SK-N-SH (cell line): ENCODE measurements at regions not wholly inside any gene's neighbourhood (a gene's known extent, or its start where the extent isn't known, plus 50 kb on each side); places are given as distances from the start of the nearest gene placed in this dataset.

Source experiments
- CTCF ChIA-PET: fragments of 300-600, 350-600 bp; formaldehyde crosslinking; extraction: SDS; loops from one replicate; lab custom pipeline; 2021; lab: Yijun Ruan, JAX
- POLR2A ChIA-PET: fragments of 350-600 bp; sonication (Branson Sonifier 250); formaldehyde crosslinking; extraction: SDS; loops from one replicate; lab custom pipeline; 2020; ENCODE audit warnings: antibody characterized with exemption, inconsistent platforms; lab: Yijun Ruan, JAX
- DNase-seq: peaks from one replicate; pipeline ENCODE4 v3.0.0; 2012
- H2AFZ ChIP-seq: fragments of 200-600 bp; sonication (generic); 2 replicates; pipeline ENCODE4 v1.8.1; 2016; ENCODE audit warnings: antibody characterized with exemption, mild to moderate bottlenecking, low read depth
- H3F3A ChIP-seq: fragments of 200-600 bp; sonication (generic); replicated peaks from 2 replicates; pipeline ENCODE3; 2016; ENCODE audit warnings: antibody characterized with exemption, mild to moderate bottlenecking; ENCODE audit not compliant: insufficient read depth
- H3K27ac ChIP-seq, 2 experiments: fragments of 200-500 bp in 1 of 2; fragments of 200-600 bp in 1 of 2; sonication (Bioruptor generic) in 1 of 2; sonication (generic), shearing (Covaris generic) in 1 of 2; 2 replicates each; pipeline versions ENCODE4 v1.5.1 to v1.6.1; 2014 to 2016; ENCODE audit warnings: low read depth in 2 of 2, inconsistent platforms in 1 of 2, low read length in 1 of 2, mild to moderate bottlenecking in 1 of 2, mixed read lengths in 1 of 2
- H3K27me3 ChIP-seq: fragments of 200-600 bp; sonication (generic), shearing (Covaris generic); 2 replicates; pipeline ENCODE4 v1.6.1; 2016; ENCODE audit warnings: mixed run types; ENCODE audit not compliant: insufficient read depth
- H3K36me3 ChIP-seq, 2 experiments: fragments of 200-500 bp in 1 of 2; fragments of 200-600 bp in 1 of 2; sonication (Bioruptor generic) in 1 of 2; sonication (generic) in 1 of 2; replicated peaks in 1 of 2; 2 replicates each; pipeline versions ENCODE3 to v1.5.1; 2014 to 2016; ENCODE audit warnings: low read length in 1 of 2, mild to moderate bottlenecking in 1 of 2; ENCODE audit not compliant: insufficient read depth in 2 of 2, control insufficient read depth in 1 of 2
- H3K4me1 ChIP-seq, 2 experiments: fragments of 200-500 bp in 1 of 2; fragments of 200-600 bp in 1 of 2; sonication (Bioruptor generic) in 1 of 2; sonication (generic), shearing (Covaris generic) in 1 of 2; 2 replicates each; pipeline versions ENCODE4 v1.5.1 to v1.6.1; 2014 to 2016; ENCODE audit warnings: low read depth in 1 of 2, low read length in 1 of 2, mixed run types in 1 of 2; ENCODE audit not compliant: insufficient read depth in 2 of 2, control insufficient read depth in 1 of 2
- H3K4me2 ChIP-seq: fragments of 200-600 bp; sonication (generic), shearing (Covaris generic); 2 replicates; pipeline ENCODE4 v1.6.1; 2017; ENCODE audit warnings: mixed run types
- H3K4me3 ChIP-seq, 2 experiments: fragments of 200-500 bp in 1 of 2; fragments of 200-600 bp in 1 of 2; sonication (Bioruptor generic) in 1 of 2; sonication (generic), shearing (Covaris generic) in 1 of 2; 2 replicates each; pipeline versions ENCODE4 v1.5.1 to v1.8.1; 2014 to 2016; ENCODE audit warnings: low read depth in 2 of 2, inconsistent platforms in 1 of 2, low read length in 1 of 2, mild to moderate bottlenecking in 1 of 2, mixed read lengths in 1 of 2, moderate library complexity in 1 of 2
- H3K79me2 ChIP-seq: fragments of 200-600 bp; sonication (generic); 2 replicates; pipeline ENCODE4 v1.8.1; 2017; ENCODE audit warnings: mild to moderate bottlenecking; ENCODE audit not compliant: insufficient read depth
- H3K9ac ChIP-seq: fragments of 200-600 bp; sonication (generic); 2 replicates; pipeline ENCODE4 v1.6.1; 2017; ENCODE audit warnings: mixed run types
- H3K9me2 ChIP-seq: fragments of 200-600 bp; sonication (generic); 2 replicates; pipeline ENCODE4 v1.6.1; 2017; ENCODE audit warnings: mixed run types
- H3K9me3 ChIP-seq: fragments of 200-600 bp; sonication (generic); 2 replicates; pipeline ENCODE4 v1.6.1; 2017; ENCODE audit warnings: mixed run types, mild to moderate bottlenecking, moderate library complexity
- H4K20me1 ChIP-seq: fragments of 200-600 bp; sonication (generic); 2 replicates; pipeline ENCODE4 v1.6.1; 2017; ENCODE audit warnings: mild to moderate bottlenecking, mixed run types; ENCODE audit not compliant: insufficient read depth
- ELF1 ChIP-seq: IDR thresholded peaks from 2 replicates; pipeline ENCODE4 v1.4.0; 2012
- EP300 ChIP-seq, 2 experiments: IDR thresholded peaks; 2 replicates each; pipeline versions ENCODE4 v1.4.0 to v1.6.1; 2012; ENCODE audit warnings: borderline replicate concordance in 1 of 2, low read depth in 1 of 2, low read length in 1 of 2
- FOSL2 ChIP-seq: IDR thresholded peaks from 2 replicates; pipeline ENCODE4 v1.4.0; 2012; ENCODE audit warnings: low read depth, mild to moderate bottlenecking, moderate library complexity, borderline replicate concordance
- FOXM1 ChIP-seq: IDR thresholded peaks from 2 replicates; pipeline ENCODE4 v1.4.0; 2012; ENCODE audit warnings: low read depth, mild to moderate bottlenecking
- MXI1 ChIP-seq: IDR thresholded peaks from 2 replicates; pipeline ENCODE4 v1.6.1; 2012; ENCODE audit warnings: mild to moderate bottlenecking, low read depth, low read length, improper control_type of control experiment
- NRF1 ChIP-seq: IDR thresholded peaks from 2 replicates; pipeline ENCODE4 v1.6.1; 2012; ENCODE audit warnings: low read depth, mild to moderate bottlenecking, low read length
- POLR2AphosphoS5 ChIP-seq: IDR thresholded peaks from 2 replicates; pipeline ENCODE4 v1.6.1; 2012; ENCODE audit warnings: low read depth, low read length
- RCOR1 ChIP-seq: fragments of 150-350 bp; IDR thresholded peaks from 2 replicates; pipeline ENCODE4 v1.6.1; 2017; ENCODE audit warnings: antibody characterized with exemption, low read length
- RFX5 ChIP-seq: IDR thresholded peaks from 2 replicates; pipeline ENCODE4 v1.6.1; 2012; ENCODE audit warnings: mild to moderate bottlenecking, improper control_type of control experiment, low read length
- RXRA ChIP-seq: IDR thresholded peaks from 2 replicates; pipeline ENCODE4 v1.4.0; 2012; ENCODE audit warnings: low read depth, mild to moderate bottlenecking, borderline replicate concordance
- TAF1 ChIP-seq: IDR thresholded peaks from 2 replicates; pipeline ENCODE4 v1.6.1; 2012; ENCODE audit warnings: low read depth, mild to moderate bottlenecking, low read length, moderate library complexity, borderline replicate concordance
- TCF12 ChIP-seq: IDR thresholded peaks from 2 replicates; pipeline ENCODE4 v1.4.0; 2012
- USF1 ChIP-seq: IDR thresholded peaks from 2 replicates; pipeline ENCODE4 v1.4.0; 2012; ENCODE audit warnings: low read depth, borderline replicate concordance
- YY1 ChIP-seq: IDR thresholded peaks from 2 replicates; pipeline ENCODE4 v1.4.0; 2012; ENCODE audit warnings: low read depth, mild to moderate bottlenecking
- WGBS: methylation state at CpG from one replicate; pipeline ENCODE4 v1.1.6; 2017; ENCODE audit warnings: low lambda C conversion rate; 5-methylcytosine and 5-hydroxymethylcytosine counted together
- TF ChIP-seq, protein P1 (sequence below): fragments of 150-350 bp; IDR thresholded peaks from 2 replicates; pipeline ENCODE4 v1.6.1; 2017; ENCODE audit warnings: antibody characterized with exemption, low read length, low read depth, borderline replicate concordance
- TF ChIP-seq, protein P2 (sequence below): IDR thresholded peaks from 2 replicates; pipeline ENCODE4 v1.6.1; 2012; ENCODE audit warnings: mild to moderate bottlenecking, low read depth, low read length, moderate library complexity
- TF ChIP-seq, protein P3 (sequence below): IDR thresholded peaks from 2 replicates; pipeline ENCODE4; 2012
- TF ChIP-seq, protein P4 (sequence below): IDR thresholded peaks from 2 replicates; pipeline ENCODE4 v1.4.0; 2012; ENCODE audit warnings: low read depth, borderline replicate concordance
- TF ChIP-seq, protein P5 (sequence below): fragments of 150-350 bp; IDR thresholded peaks from 2 replicates; pipeline ENCODE4 v1.6.1; 2016; ENCODE audit warnings: mild to moderate bottlenecking, low read depth, low read length

DNA sequence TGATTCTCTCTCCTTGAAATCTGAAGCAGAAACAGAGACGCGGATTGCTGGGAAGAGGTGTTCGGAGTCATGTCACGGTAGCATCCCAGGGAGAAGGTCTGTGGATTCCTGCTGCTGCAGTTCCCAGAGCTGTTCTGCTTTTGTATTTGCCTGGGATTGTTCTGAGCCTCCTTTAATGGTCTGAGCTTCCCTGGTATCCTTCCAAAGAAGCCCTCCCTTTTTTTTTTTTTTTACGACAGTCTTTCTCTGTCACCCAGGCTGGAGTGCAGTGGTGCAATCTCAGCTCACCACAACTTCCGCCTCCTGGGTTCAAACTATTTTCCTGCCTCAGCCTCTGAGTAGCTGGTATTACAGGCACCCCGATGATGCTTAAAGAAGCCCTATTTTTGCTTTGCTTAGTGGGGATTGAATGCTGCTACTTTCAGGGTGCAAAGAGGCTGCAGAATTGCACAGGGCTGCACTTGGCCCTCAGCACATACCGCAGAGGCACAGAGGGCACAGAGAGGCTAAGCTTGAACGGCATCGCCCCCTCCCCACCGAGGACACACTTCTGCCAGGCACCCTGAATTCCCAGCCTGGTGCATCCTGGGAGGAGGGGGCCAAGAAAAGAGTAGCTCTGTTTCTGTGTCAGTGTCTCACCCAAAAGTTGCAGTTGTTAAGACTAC is 208.6 kb upstream of the GALNT17 start:
- 15% methylated on average over 11 of the region's 11 CpGs for WGBS
- CTCF ChIA-PET, result no interaction called here
- no peaks in the 10 kb centered on the region for H3K9me3 ChIP-seq

More for the DNA sequence above, 208.6 kb upstream of the GALNT17 start:
- no peak overlapping the region for H2AFZ ChIP-seq
- TF ChIP-seq TCF12 (no peak), RXRA (no peak), NRF1 (no peak), FOSL2 (no peak), FOXM1 (no peak), EP300 (IDR thresholded peaks at IDR 0.05; ENCODE audit: borderline replicate concordance in 1 of 2, low read depth in 1 of 2, low read length in 1 of 2) (no peak), TAF1 (no peak), RCOR1 (no peak), RFX5 (no peak), POLR2AphosphoS5 (no peak), MXI1 (no peak), YY1 (no peak), USF1 (no peak), ELF1 (no peak)
- TF ChIP-seq, protein P1, sequence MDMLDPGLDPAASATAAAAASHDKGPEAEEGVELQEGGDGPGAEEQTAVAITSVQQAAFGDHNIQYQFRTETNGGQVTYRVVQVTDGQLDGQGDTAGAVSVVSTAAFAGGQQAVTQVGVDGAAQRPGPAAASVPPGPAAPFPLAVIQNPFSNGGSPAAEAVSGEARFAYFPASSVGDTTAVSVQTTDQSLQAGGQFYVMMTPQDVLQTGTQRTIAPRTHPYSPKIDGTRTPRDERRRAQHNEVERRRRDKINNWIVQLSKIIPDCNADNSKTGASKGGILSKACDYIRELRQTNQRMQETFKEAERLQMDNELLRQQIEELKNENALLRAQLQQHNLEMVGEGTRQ, result no peak
- TF ChIP-seq, protein P2, sequence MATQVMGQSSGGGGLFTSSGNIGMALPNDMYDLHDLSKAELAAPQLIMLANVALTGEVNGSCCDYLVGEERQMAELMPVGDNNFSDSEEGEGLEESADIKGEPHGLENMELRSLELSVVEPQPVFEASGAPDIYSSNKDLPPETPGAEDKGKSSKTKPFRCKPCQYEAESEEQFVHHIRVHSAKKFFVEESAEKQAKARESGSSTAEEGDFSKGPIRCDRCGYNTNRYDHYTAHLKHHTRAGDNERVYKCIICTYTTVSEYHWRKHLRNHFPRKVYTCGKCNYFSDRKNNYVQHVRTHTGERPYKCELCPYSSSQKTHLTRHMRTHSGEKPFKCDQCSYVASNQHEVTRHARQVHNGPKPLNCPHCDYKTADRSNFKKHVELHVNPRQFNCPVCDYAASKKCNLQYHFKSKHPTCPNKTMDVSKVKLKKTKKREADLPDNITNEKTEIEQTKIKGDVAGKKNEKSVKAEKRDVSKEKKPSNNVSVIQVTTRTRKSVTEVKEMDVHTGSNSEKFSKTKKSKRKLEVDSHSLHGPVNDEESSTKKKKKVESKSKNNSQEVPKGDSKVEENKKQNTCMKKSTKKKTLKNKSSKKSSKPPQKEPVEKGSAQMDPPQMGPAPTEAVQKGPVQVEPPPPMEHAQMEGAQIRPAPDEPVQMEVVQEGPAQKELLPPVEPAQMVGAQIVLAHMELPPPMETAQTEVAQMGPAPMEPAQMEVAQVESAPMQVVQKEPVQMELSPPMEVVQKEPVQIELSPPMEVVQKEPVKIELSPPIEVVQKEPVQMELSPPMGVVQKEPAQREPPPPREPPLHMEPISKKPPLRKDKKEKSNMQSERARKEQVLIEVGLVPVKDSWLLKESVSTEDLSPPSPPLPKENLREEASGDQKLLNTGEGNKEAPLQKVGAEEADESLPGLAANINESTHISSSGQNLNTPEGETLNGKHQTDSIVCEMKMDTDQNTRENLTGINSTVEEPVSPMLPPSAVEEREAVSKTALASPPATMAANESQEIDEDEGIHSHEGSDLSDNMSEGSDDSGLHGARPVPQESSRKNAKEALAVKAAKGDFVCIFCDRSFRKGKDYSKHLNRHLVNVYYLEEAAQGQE, result no peak
- TF ChIP-seq, protein P3, sequence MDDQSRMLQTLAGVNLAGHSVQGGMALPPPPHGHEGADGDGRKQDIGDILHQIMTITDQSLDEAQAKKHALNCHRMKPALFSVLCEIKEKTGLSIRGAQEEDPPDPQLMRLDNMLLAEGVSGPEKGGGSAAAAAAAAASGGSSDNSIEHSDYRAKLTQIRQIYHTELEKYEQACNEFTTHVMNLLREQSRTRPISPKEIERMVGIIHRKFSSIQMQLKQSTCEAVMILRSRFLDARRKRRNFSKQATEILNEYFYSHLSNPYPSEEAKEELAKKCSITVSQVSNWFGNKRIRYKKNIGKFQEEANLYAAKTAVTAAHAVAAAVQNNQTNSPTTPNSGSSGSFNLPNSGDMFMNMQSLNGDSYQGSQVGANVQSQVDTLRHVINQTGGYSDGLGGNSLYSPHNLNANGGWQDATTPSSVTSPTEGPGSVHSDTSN, result no peak
- TF ChIP-seq, protein P4, sequence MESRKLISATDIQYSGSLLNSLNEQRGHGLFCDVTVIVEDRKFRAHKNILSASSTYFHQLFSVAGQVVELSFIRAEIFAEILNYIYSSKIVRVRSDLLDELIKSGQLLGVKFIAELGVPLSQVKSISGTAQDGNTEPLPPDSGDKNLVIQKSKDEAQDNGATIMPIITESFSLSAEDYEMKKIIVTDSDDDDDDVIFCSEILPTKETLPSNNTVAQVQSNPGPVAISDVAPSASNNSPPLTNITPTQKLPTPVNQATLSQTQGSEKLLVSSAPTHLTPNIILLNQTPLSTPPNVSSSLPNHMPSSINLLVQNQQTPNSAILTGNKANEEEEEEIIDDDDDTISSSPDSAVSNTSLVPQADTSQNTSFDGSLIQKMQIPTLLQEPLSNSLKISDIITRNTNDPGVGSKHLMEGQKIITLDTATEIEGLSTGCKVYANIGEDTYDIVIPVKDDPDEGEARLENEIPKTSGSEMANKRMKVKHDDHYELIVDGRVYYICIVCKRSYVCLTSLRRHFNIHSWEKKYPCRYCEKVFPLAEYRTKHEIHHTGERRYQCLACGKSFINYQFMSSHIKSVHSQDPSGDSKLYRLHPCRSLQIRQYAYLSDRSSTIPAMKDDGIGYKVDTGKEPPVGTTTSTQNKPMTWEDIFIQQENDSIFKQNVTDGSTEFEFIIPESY, result no peak
- TF ChIP-seq, protein P5, sequence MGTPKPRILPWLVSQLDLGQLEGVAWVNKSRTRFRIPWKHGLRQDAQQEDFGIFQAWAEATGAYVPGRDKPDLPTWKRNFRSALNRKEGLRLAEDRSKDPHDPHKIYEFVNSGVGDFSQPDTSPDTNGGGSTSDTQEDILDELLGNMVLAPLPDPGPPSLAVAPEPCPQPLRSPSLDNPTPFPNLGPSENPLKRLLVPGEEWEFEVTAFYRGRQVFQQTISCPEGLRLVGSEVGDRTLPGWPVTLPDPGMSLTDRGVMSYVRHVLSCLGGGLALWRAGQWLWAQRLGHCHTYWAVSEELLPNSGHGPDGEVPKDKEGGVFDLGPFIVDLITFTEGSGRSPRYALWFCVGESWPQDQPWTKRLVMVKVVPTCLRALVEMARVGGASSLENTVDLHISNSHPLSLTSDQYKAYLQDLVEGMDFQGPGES, result no peak
- TF ChIP-seq, all 33 proteins: peak for 0
- Histone ChIP-seq H4K20me1 (no peaks in the 10 kb centered on the region), H3K27ac (no peak overlapping the region), H3K4me1 (no peaks in the 10 kb centered on the region), H3K4me2 (no peak overlapping the region), H3K4me3 (no peak overlapping the region), H3F3A (no peaks in the 10 kb centered on the region), H3K27me3 (no peaks in the 10 kb centered on the region), H3K79me2 (no peaks in the 10 kb centered on the region), H3K9me2 (no peaks in the 10 kb centered on the region), H3K9ac (no peak overlapping the region), H3K36me3 (no peaks in the 10 kb centered on the region)
- no peak for DNase-seq
- POLR2A ChIA-PET, result no interaction called here
